D721Med (cell line): ENCODE measurements at regions not wholly inside any gene's neighbourhood (a gene's known extent, or its start where the extent isn't known, plus 50 kb on each side); places are given as distances from the start of the nearest gene placed in this dataset.

Experiments used
- DNase-seq: peaks from one replicate; pipeline ENCODE4 v3.0.0; 2011; ENCODE audit warnings: low spot score; ENCODE audit not compliant: insufficient read length
- FAIRE-seq: peaks from 2 replicates; lab custom pipeline; 2011; peaks lifted over from hg19 to GRCh38; lab: Jason Lieb, UNC
- CTCF ChIP-seq: IDR thresholded peaks from 2 replicates; pipeline ENCODE4 v1.5.1; 2012; ENCODE audit warnings: mild to moderate bottlenecking, control low read depth; ENCODE audit not compliant: insufficient read depth; ENCODE audit errors: missing control alignments

DNA sequence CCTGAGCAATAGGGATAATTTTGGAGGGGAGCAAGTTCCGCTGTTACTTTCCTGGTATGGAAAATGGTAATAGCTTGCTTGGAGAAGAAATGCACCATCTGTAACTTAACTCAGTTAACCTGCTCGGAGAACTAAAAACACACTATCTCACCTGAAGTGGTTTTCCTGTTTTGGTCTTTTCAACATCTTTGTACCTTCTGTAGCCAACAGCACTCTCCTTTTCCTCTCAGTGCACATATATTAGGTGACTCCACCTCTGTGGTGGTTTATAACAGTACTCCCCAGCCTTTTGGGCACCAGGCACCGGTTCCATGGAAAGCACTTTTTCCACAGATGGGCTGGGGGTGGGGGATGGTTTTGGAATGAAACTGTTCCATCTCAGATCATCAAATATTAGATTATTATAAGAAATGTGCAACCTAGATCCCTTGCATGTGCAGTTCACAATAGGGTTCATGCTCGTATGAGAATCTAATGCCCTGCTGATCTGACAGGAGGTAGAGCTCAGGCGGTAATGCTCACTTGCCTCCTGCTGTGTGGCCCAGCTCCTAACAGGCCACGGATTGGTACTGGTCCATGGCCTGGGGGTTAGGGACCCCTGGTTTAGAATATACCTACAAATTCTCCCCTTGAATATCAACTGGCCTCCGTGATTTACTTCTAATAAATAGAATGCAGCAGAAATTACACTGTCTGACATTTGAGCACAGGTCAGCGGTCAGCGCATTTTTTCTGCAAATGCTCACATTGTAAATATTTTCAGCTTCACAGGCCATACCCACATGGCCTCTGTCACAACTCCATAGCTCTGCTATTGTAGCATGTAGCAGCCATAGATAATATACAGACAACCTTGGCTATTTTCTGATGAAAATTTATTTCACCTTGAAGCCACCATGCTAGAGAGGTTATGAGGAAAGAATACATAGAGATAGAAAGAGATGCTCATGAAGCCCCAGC lies 83.8 kb upstream of the SUCLG2 start:
- DNase-seq: no peak
- no peak for TF ChIP-seq CTCF
- FAIRE-seq: no peak

GRCh38 chr3:67737140-67737539 lies 82.7 kb upstream of the SUCLG2 start:
- DNase-seq (no peak), FAIRE-seq (no peak)
- no peak for TF ChIP-seq CTCF

GRCh38 chr3:67733269-67733950 lies 79.0 kb upstream of the SUCLG2 start:
- no peak for TF ChIP-seq CTCF
- no peak for DNase-seq
- FAIRE-seq: no peak

GRCh38 chr3:67724434-67724833 lies 70.0 kb upstream of the SUCLG2 start:
- TF ChIP-seq CTCF: no peak
- DNase-seq (no peak), FAIRE-seq (no peak)

DNA sequence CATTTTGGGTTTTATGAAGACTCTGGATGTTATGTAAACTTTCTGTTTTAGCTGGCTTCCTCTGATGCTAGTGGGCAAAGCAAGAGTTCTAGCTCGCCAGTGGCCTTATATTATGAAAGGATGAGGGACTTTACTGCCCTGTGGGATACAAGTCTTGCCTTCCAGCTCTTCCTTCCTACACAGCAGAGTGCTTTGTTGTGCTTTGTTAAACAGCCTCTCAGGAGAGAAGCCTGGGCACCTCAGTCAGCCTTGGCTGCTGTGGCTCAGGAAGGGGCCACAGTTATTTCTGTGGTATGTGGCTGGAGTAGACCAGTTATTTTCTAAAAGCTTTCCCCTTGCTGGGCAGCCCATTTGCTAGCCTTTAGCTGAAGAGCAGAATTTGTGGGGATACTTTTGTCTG lies 69.5 kb upstream of the SUCLG2 start:
- FAIRE-seq (no peak), DNase-seq (no peak)
- no peak for TF ChIP-seq CTCF

- DNase-seq (no peak), FAIRE-seq (no peak)
- no peak for TF ChIP-seq CTCF
Observed at GRCh38 chr3:67719333-67719732, 64.9 kb upstream of the SUCLG2 start.
